SK-N-SH treated with all-trans-retinoic acid at 6 μM for 48 hours (cell line): ENCODE measurements at regions not wholly inside any gene's neighbourhood (a gene's known extent, or its start where the extent isn't known, plus 50 kb on each side); places are given as distances from the start of the nearest gene placed in this dataset.

Experiments used
- ATAC-seq: fragments of 200-7000 bp; cut with Tn5 transposase; 3 replicates; pipeline ENCODE4 v1.9.1; 2020; ENCODE audit warnings: mild to moderate bottlenecking, moderate library complexity
- ARNTL ChIP-seq: fragments of 450-650 bp; formaldehyde crosslinking; IDR thresholded peaks from 2 replicates; pipeline ENCODE4 v1.5.0; 2020; ENCODE audit warnings: low read depth, mild to moderate bottlenecking, moderate library complexity, borderline replicate concordance
- BACH2 ChIP-seq: fragments of 250-450 bp; sonication (Bioruptor Pico); IDR thresholded peaks from 2 replicates; pipeline ENCODE4 v1.9.0; 2021; ENCODE audit warnings: mild to moderate bottlenecking, borderline replicate concordance
- CREB5 ChIP-seq: fragments of 250-450 bp; sonication (Bioruptor Pico); IDR thresholded peaks from 2 replicates; pipeline ENCODE4 v1.5.1; 2020; ENCODE audit warnings: low read depth, mild to moderate bottlenecking, moderate library complexity
- CSDC2 ChIP-seq: fragments of 250-450 bp; sonication (Bioruptor Pico); IDR thresholded peaks from 2 replicates; pipeline ENCODE4 v1.5.0; 2020; ENCODE audit warnings: mild to moderate bottlenecking, moderate library complexity
- GLIS3 ChIP-seq: fragments of 250-450 bp; sonication (Bioruptor Pico); IDR thresholded peaks from 2 replicates; pipeline ENCODE4 v1.5.0; 2020; ENCODE audit warnings: mild to moderate bottlenecking, moderate library complexity
- ISL1 ChIP-seq: fragments of 250-450 bp; sonication (Bioruptor Pico); IDR thresholded peaks from 2 replicates; pipeline ENCODE4 v2.1.2; 2022; ENCODE audit warnings: mild to moderate bottlenecking, moderate library complexity
- PATZ1 ChIP-seq: fragments of 250-450 bp; sonication (Bioruptor Pico); IDR thresholded peaks from 2 replicates; pipeline ENCODE4 v1.8.0; 2020; ENCODE audit warnings: mild to moderate bottlenecking, moderate library complexity, borderline replicate concordance
- POU6F1 ChIP-seq: fragments of 250-450 bp; sonication (Bioruptor Pico); IDR thresholded peaks from 2 replicates; pipeline ENCODE4 v1.8.0; 2021; ENCODE audit warnings: low read depth, mild to moderate bottlenecking, moderate library complexity, borderline replicate concordance
- PPARA ChIP-seq: fragments of 250-450 bp; sonication (Bioruptor Pico); IDR thresholded peaks from 2 replicates; pipeline ENCODE4 v1.5.0; 2020; ENCODE audit warnings: mild to moderate bottlenecking, borderline replicate concordance
- RARB ChIP-seq: fragments of 250-450 bp; sonication (Bioruptor Pico); IDR thresholded peaks from 2 replicates; pipeline ENCODE4 v1.8.0; 2021; ENCODE audit warnings: mild to moderate bottlenecking, moderate library complexity
- SNAI2 ChIP-seq: fragments of 250-450 bp; sonication (Bioruptor Pico); IDR thresholded peaks from 2 replicates; pipeline ENCODE4 v1.5.0; 2020; ENCODE audit warnings: mild to moderate bottlenecking, moderate library complexity
- TCF4 ChIP-seq: fragments of 250-450 bp; sonication (Bioruptor Pico); IDR thresholded peaks from 2 replicates; pipeline ENCODE4 v1.8.0; 2021; ENCODE audit warnings: mild to moderate bottlenecking, moderate library complexity, borderline replicate concordance
- ZC3H10 ChIP-seq: fragments of 250-450 bp; sonication (Bioruptor Pico); IDR thresholded peaks from 2 replicates; pipeline ENCODE4 v1.5.1; 2021; ENCODE audit warnings: mild to moderate bottlenecking, moderate library complexity
- ZFP30 ChIP-seq: fragments of 450-650 bp; formaldehyde crosslinking; IDR thresholded peaks from 2 replicates; pipeline ENCODE4 v1.5.0; 2022; ENCODE audit warnings: mild to moderate bottlenecking, moderate library complexity
- ZNF565 ChIP-seq: fragments of 450-650 bp; formaldehyde crosslinking; conservative IDR thresholded peaks from 2 replicates; pipeline ENCODE4 v1.5.0; 2020; ENCODE audit warnings: low read depth, mild to moderate bottlenecking, moderate library complexity
- ZNF70 ChIP-seq: fragments of 450-650 bp; formaldehyde crosslinking; IDR thresholded peaks from 2 replicates; pipeline ENCODE4 v1.5.0; 2020; ENCODE audit warnings: mild to moderate bottlenecking, moderate library complexity
- ZNF8 ChIP-seq: fragments of 450-650 bp; formaldehyde crosslinking; IDR thresholded peaks from 2 replicates; pipeline ENCODE4 v1.5.0; 2020; ENCODE audit warnings: mild to moderate bottlenecking, moderate library complexity
- TF ChIP-seq, protein P1 (sequence below): fragments of 250-450 bp; sonication (Bioruptor Pico); IDR thresholded peaks from 2 replicates; pipeline ENCODE4 v1.5.0; 2020; ENCODE audit warnings: mild to moderate bottlenecking, moderate library complexity

GRCh38 chr9:107693625-107694326 lies 204.2 kb upstream of the KLF4 start:
- ATAC-seq = peak; percentile 43
- TF ChIP-seq GLIS3 (CRISPR knock-in tag) (no peak), ZNF8 (CRISPR knock-in tag) (no peak), ISL1 (CRISPR knock-in tag) (no peak), POU6F1 (CRISPR knock-in tag) (no peak), CREB5 (no peak), ZFP30 (CRISPR knock-in tag) (no peak), ZNF70 (CRISPR knock-in tag) (no peak)
- TF ChIP-seq, protein P1, sequence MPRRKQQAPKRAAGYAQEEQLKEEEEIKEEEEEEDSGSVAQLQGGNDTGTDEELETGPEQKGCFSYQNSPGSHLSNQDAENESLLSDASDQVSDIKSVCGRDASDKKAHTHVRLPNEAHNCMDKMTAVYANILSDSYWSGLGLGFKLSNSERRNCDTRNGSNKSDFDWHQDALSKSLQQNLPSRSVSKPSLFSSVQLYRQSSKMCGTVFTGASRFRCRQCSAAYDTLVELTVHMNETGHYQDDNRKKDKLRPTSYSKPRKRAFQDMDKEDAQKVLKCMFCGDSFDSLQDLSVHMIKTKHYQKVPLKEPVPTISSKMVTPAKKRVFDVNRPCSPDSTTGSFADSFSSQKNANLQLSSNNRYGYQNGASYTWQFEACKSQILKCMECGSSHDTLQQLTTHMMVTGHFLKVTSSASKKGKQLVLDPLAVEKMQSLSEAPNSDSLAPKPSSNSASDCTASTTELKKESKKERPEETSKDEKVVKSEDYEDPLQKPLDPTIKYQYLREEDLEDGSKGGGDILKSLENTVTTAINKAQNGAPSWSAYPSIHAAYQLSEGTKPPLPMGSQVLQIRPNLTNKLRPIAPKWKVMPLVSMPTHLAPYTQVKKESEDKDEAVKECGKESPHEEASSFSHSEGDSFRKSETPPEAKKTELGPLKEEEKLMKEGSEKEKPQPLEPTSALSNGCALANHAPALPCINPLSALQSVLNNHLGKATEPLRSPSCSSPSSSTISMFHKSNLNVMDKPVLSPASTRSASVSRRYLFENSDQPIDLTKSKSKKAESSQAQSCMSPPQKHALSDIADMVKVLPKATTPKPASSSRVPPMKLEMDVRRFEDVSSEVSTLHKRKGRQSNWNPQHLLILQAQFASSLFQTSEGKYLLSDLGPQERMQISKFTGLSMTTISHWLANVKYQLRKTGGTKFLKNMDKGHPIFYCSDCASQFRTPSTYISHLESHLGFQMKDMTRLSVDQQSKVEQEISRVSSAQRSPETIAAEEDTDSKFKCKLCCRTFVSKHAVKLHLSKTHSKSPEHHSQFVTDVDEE (CRISPR knock-in tag) = no peak

DNA sequence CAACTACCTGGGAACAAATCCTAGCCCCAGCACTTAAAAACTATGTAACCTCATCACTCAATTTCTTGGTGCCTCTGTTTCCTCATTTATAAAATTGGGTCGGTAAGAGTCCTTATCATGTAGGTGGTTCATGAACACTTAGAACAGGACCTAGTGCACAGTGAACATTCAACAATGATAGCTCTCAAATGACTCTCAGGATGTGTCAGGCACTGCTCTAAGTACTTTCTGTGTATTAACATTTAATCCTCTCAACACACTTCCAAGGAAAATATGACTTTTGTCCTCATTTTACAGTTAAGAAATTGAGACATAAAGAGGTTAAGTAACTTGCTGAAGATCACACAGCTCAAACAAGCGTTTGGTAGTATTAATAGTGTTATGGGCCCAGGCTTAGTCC lies 202.1 kb upstream of the KLF4 start:
- ATAC-seq = no peak
- no peak for TF ChIP-seq RARB
- TF ChIP-seq ZNF8 (CRISPR knock-in tag) = no peak
- TF ChIP-seq ARNTL = no peak
- no peak for TF ChIP-seq ZNF565 (CRISPR knock-in tag)
- TF ChIP-seq, protein P1 (CRISPR knock-in tag) = no peak
- no peak for TF ChIP-seq TCF4 (CRISPR knock-in tag)
- no peak for TF ChIP-seq BACH2 (CRISPR knock-in tag)
- TF ChIP-seq CSDC2 = no peak
- no peak for TF ChIP-seq CREB5
- TF ChIP-seq ZC3H10 (CRISPR knock-in tag) = no peak
- no peak for TF ChIP-seq SNAI2
- TF ChIP-seq ZFP30 (CRISPR knock-in tag) = no peak
- TF ChIP-seq PPARA (CRISPR knock-in tag) = no peak
- TF ChIP-seq PATZ1 = no peak

DNA sequence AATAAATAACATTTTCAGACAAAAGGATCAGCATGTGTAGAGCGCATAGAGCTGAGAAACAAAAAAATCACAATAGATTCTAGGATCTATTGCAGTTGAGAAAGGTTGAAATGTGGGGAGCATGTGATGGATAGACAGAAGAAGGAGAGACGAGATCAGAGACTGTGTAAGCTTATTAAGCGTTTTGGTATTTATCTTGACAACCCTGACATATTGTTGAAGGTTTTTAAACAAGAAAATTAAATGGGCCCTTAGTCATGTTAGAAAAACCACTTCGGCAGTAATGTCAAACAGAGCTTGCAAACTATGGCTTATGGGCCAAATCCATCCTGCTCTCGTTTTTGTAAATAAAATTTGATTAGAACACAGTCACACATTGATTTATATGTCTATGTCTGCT lies 200.5 kb upstream of the KLF4 start:
- ATAC-seq = no peak
- TF ChIP-seq RARB = no peak
- TF ChIP-seq PPARA (CRISPR knock-in tag) = no peak
- no peak for TF ChIP-seq ZNF70 (CRISPR knock-in tag)
- TF ChIP-seq, protein P1 (CRISPR knock-in tag) = no peak
- no peak for TF ChIP-seq POU6F1 (CRISPR knock-in tag)
- TF ChIP-seq CREB5 = no peak
- no peak for TF ChIP-seq ARNTL
